Loucy (cell line): ENCODE measurements at regions not wholly inside any gene's neighbourhood (a gene's known extent, or its start where the extent isn't known, plus 50 kb on each side); places are given as distances from the start of the nearest gene placed in this dataset.

Experiments
- H2AFZ ChIP-seq: fragments of 200-600 bp; sonication (generic); 2 replicates; pipeline ENCODE4 v1.6.0; 2016; ENCODE audit warnings: antibody characterized with exemption, mild to moderate bottlenecking, low read length, moderate library complexity
- H3F3A ChIP-seq: fragments of 200-600 bp; 2 replicates; pipeline ENCODE4 v1.6.0; 2016; ENCODE audit warnings: antibody characterized with exemption, low read depth, mild to moderate bottlenecking
- H3K27me3 ChIP-seq: fragments of 200-600 bp; sonication (generic); 2 replicates; pipeline ENCODE4 v1.6.1; 2014; ENCODE audit warnings: low read length, mild to moderate bottlenecking; ENCODE audit not compliant: insufficient read depth, poor library complexity, severe bottlenecking
- H3K36me3 ChIP-seq: fragments of 200-600 bp; sonication (generic); 2 replicates; pipeline ENCODE4 v1.6.1; 2016; ENCODE audit warnings: low read length; ENCODE audit not compliant: insufficient read depth
- H3K4me1 ChIP-seq: fragments of 200-600 bp; sonication (generic); 2 replicates; pipeline ENCODE4 v1.5.1; 2014; ENCODE audit warnings: low read length, mild to moderate bottlenecking; ENCODE audit not compliant: insufficient read depth, poor library complexity, severe bottlenecking
- H3K4me2 ChIP-seq: fragments of 200-600 bp; sonication (generic); 2 replicates; pipeline ENCODE4 v1.6.0; 2014; ENCODE audit warnings: antibody characterized with exemption, low read length, low read depth, mild to moderate bottlenecking; ENCODE audit not compliant: poor library complexity, severe bottlenecking
- H3K4me3 ChIP-seq: fragments of 200-600 bp; sonication (generic); 2 replicates; pipeline ENCODE4 v1.5.1; 2014; ENCODE audit warnings: low read length, mild to moderate bottlenecking, mixed read lengths; ENCODE audit not compliant: poor library complexity, severe bottlenecking
- H3K79me2 ChIP-seq: fragments of 200-600 bp; sonication (generic); 2 replicates; pipeline ENCODE4 v1.6.1; 2014; ENCODE audit warnings: low read length; ENCODE audit not compliant: insufficient read depth
- H3K9ac ChIP-seq: fragments of 200-600 bp; sonication (generic); 2 replicates; pipeline ENCODE4 v1.6.0; 2014; ENCODE audit warnings: mild to moderate bottlenecking, low read depth, low read length, moderate library complexity; ENCODE audit not compliant: poor library complexity, severe bottlenecking
- H3K9me2 ChIP-seq: fragments of 200-600 bp; sonication (generic); replicated peaks from 2 replicates; pipeline ENCODE4 v1.6.1; 2016; ENCODE audit warnings: low read depth, low read length, mixed read lengths
- H3K9me3 ChIP-seq: fragments of 200-600 bp; sonication (generic); 2 replicates; pipeline ENCODE4 v1.6.1; 2014; ENCODE audit warnings: mild to moderate bottlenecking, antibody characterized with exemption, low read length, low read depth; ENCODE audit not compliant: insufficient read depth
- H4K20me1 ChIP-seq: fragments of 200-600 bp; sonication (generic); 2 replicates; pipeline ENCODE4 v1.6.0; 2014; ENCODE audit warnings: antibody characterized with exemption, low read length, mild to moderate bottlenecking; ENCODE audit not compliant: insufficient read depth, poor library complexity, severe bottlenecking
- CTCF ChIP-seq: fragments of 200-600 bp; sonication (generic); conservative IDR thresholded peaks from 2 replicates; pipeline ENCODE4 v1.5.1; 2014; ENCODE audit warnings: mild to moderate bottlenecking, antibody characterized with exemption, low read length
- EZH2phosphoT487 ChIP-seq: fragments of 200-600 bp; IDR thresholded peaks from 2 replicates; pipeline ENCODE4 v1.6.1; 2018; ENCODE audit warnings: antibody characterized with exemption, mild to moderate bottlenecking, moderate library complexity, borderline replicate concordance

DNA sequence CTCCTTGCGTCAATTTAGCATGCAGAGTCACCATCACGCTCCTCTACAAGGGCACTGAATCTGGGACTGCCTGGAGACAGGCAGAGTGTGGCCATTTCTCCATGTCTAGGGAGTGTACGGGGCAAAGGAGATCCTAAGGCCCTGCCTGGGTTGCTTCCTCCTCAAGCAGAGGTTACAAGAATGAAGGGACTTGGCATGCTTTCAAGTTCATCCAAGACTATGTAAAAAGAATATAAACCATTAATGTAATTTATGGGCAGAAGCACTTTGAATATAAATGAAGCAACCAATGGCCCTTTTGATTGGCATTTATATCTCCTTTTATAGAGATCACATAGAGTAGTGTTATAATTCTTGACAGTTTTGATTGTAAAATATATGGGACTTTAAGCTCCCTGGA, 137.5 kb downstream of the BTBD3 start:
- H4K20me1 ChIP-seq, result no peaks in the 10 kb centered on the region
- no peaks in the 10 kb centered on the region for H3K36me3 ChIP-seq
- no peaks in the 10 kb centered on the region; the same call in 1 of the 2 replicates for H3K9me3 ChIP-seq
- H3K4me3 ChIP-seq, result no peak overlapping the region
- H3K79me2 ChIP-seq, result no peaks in the 10 kb centered on the region
- H3K4me2 ChIP-seq, result no peak overlapping the region
- no peaks in the 10 kb centered on the region for H3K27me3 ChIP-seq
- H3F3A ChIP-seq, result no peaks in the 10 kb centered on the region
- peak overlapping the region; percentile 64 for H2AFZ ChIP-seq
- peaks cover 74% of the 10 kb centered on the region for H3K4me1 ChIP-seq
- TF ChIP-seq CTCF (no peak), EZH2phosphoT487 (no peak)
- H3K9ac ChIP-seq, result no peak overlapping the region
- H3K9me2 ChIP-seq, result no peaks in the 10 kb centered on the region

GRCh38 chr20:12056839-12057238, 139.1 kb downstream of the BTBD3 start:
- Histone ChIP-seq H3K4me3 (peak overlapping the region; percentile 18), H3K36me3 (no peaks in the 10 kb centered on the region), H3K4me1 (peaks cover 66% of the 10 kb centered on the region), H3F3A (no peaks in the 10 kb centered on the region), H3K79me2 (no peaks in the 10 kb centered on the region), H3K4me2 (peak overlapping the region; percentile 59), H3K9me3 (no peaks in the 10 kb centered on the region; the same call in 1 of the 2 replicates), H2AFZ (peak overlapping the region; percentile 47), H3K9ac (peak overlapping the region; percentile 36), H3K27me3 (no peaks in the 10 kb centered on the region), H3K9me2 (no peaks in the 10 kb centered on the region), H4K20me1 (no peaks in the 10 kb centered on the region)
- TF ChIP-seq CTCF (no peak), EZH2phosphoT487 (no peak)

DNA sequence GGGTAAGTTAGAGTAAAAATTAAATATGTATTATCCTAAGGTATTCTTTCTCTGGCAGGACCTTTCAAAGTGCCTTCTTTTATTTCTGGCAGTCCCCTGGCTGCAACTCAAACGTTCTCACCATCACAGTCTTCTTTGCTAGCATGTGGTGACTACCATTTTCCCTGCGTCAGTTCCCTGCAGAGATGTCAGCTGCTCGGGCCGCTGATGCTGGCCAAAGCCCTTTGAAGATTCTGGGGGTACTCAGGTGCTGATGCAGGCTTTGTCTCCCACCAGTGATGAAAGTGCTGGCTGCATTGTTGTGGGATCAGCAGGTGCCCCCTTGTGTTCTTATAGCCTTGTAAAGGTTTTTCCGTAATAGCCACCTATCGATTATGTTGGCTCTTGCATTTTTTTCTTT, 140.1 kb downstream of the BTBD3 start:
- Histone ChIP-seq H3F3A (no peaks in the 10 kb centered on the region), H3K79me2 (no peaks in the 10 kb centered on the region), H3K27me3 (no peaks in the 10 kb centered on the region), H3K4me2 (peak overlapping the region; percentile 59), H3K9me2 (no peaks in the 10 kb centered on the region), H3K4me3 (no peak overlapping the region), H3K36me3 (no peaks in the 10 kb centered on the region), H3K9ac (no peak overlapping the region), H2AFZ (no peak overlapping the region), H3K9me3 (no peaks in the 10 kb centered on the region; the same call in 1 of the 2 replicates), H4K20me1 (no peaks in the 10 kb centered on the region), H3K4me1 (peaks cover 56% of the 10 kb centered on the region)
- TF ChIP-seq CTCF, result peak; percentile 37
- TF ChIP-seq EZH2phosphoT487, result no peak
